GM23248 (cell line): ENCODE measurements at regions not wholly inside any gene's neighbourhood (a gene's known extent, or its start where the extent isn't known, plus 50 kb on each side); places are given as distances from the start of the nearest gene placed in this dataset.

Experiments
- EZH2 ChIP-seq: fragments of 200-600 bp; sonication (generic); IDR thresholded peaks from 2 replicates; pipeline ENCODE4 v1.6.1; 2018; ENCODE audit warnings: antibody characterized with exemption, mild to moderate bottlenecking; ENCODE audit not compliant: insufficient read depth, poor library complexity, severe bottlenecking
- EZH2phosphoT487 ChIP-seq: fragments of 200-600 bp; sonication (generic); IDR thresholded peaks from 2 replicates; pipeline ENCODE4 v1.6.1; 2018; ENCODE audit warnings: antibody characterized with exemption, moderate library complexity, mild to moderate bottlenecking, low read depth; ENCODE audit not compliant: insufficient read depth

GRCh38 chr14:55851961-55852360 is 266.2 kb upstream of the PELI2 start:
- TF ChIP-seq EZH2 (no peak), EZH2phosphoT487 (no peak)
